Parathyroid adenoma (tissue), 2 donors: ENCODE measurements at regions not wholly inside any gene's neighbourhood (a gene's known extent, or its start where the extent isn't known, plus 50 kb on each side); places are given as distances from the start of the nearest gene placed in this dataset.

ENCODE experiments used
- H2AFZ ChIP-seq: fragments of 300-600 bp; sonication (generic); one replicate; pipeline ENCODE4 v1.7.0; 2017; ENCODE audit warnings: antibody characterized with exemption, mild to moderate bottlenecking
- H3K27ac ChIP-seq: fragments of 300-600 bp; sonication (generic); one replicate; pipeline ENCODE4 v1.7.0; 2017
- H3K27me3 ChIP-seq: fragments of 300-600 bp; sonication (generic); one replicate; pipeline ENCODE4 v1.7.0; 2017; ENCODE audit warnings: low read length; ENCODE audit not compliant: control insufficient read depth, insufficient read depth
- H3K36me3 ChIP-seq: fragments of 300-600 bp; sonication (generic); one replicate; pipeline ENCODE4 v1.7.0; 2017; ENCODE audit warnings: low read length; ENCODE audit not compliant: control insufficient read depth, insufficient read depth
- H3K4me1 ChIP-seq: fragments of 300-600 bp; sonication (generic); one replicate; pipeline ENCODE4 v1.7.0; 2017; ENCODE audit warnings: control low read depth
- H3K4me2 ChIP-seq: fragments of 300-600 bp; sonication (generic); one replicate; pipeline ENCODE4 v1.7.0; 2017; ENCODE audit warnings: low read length
- H3K4me3 ChIP-seq: fragments of 300-600 bp; sonication (generic); one replicate; pipeline ENCODE4 v1.7.0; 2017; ENCODE audit warnings: low read depth, low read length
- H3K79me2 ChIP-seq: fragments of 300-600 bp; sonication (generic); one replicate; pipeline ENCODE4 v1.7.0; 2017; ENCODE audit warnings: control low read depth
- H3K9ac ChIP-seq: fragments of 300-600 bp; sonication (generic); one replicate; pipeline ENCODE4 v1.7.0; 2017; ENCODE audit warnings: mild to moderate bottlenecking
- H3K9me3 ChIP-seq: fragments of 300-600 bp; sonication (generic); one replicate; pipeline ENCODE4 v1.7.0; 2017; ENCODE audit warnings: low read length; ENCODE audit not compliant: control insufficient read depth
- TF ChIP-seq, protein P1 (sequence below): fragments of 300-600 bp; sonication (generic); IDR thresholded peaks from one replicate; pipeline ENCODE4 v1.7.0; 2017; ENCODE audit warnings: antibody characterized with exemption, mild to moderate bottlenecking
- donor health status: primary hyperparathyroidism.

GRCh38 chr12:67757651-67758050 is 109.1 kb downstream of the DYRK2 start:
- Histone ChIP-seq H3K4me1 (no peaks in the 10 kb centered on the region), H3K27ac (no peak overlapping the region), H3K9me3 (no peaks in the 10 kb centered on the region), H3K79me2 (no peaks in the 10 kb centered on the region), H3K9ac (no peak overlapping the region), H2AFZ (no peak overlapping the region), H3K4me3 (no peak overlapping the region), H3K4me2 (no peak overlapping the region), H3K36me3 (no peaks in the 10 kb centered on the region), H3K27me3 (no peaks in the 10 kb centered on the region)
- TF ChIP-seq, protein P1, sequence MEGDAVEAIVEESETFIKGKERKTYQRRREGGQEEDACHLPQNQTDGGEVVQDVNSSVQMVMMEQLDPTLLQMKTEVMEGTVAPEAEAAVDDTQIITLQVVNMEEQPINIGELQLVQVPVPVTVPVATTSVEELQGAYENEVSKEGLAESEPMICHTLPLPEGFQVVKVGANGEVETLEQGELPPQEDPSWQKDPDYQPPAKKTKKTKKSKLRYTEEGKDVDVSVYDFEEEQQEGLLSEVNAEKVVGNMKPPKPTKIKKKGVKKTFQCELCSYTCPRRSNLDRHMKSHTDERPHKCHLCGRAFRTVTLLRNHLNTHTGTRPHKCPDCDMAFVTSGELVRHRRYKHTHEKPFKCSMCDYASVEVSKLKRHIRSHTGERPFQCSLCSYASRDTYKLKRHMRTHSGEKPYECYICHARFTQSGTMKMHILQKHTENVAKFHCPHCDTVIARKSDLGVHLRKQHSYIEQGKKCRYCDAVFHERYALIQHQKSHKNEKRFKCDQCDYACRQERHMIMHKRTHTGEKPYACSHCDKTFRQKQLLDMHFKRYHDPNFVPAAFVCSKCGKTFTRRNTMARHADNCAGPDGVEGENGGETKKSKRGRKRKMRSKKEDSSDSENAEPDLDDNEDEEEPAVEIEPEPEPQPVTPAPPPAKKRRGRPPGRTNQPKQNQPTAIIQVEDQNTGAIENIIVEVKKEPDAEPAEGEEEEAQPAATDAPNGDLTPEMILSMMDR: no peak

- H3K4me2 ChIP-seq: no peak overlapping the region
- no peaks in the 10 kb centered on the region for H3K79me2 ChIP-seq
- H3K9ac ChIP-seq: no peak overlapping the region
- H3K4me3 ChIP-seq: no peak overlapping the region
- no peaks in the 10 kb centered on the region for H3K9me3 ChIP-seq
- H3K36me3 ChIP-seq: no peaks in the 10 kb centered on the region
- TF ChIP-seq, protein P1: no peak
- no peaks in the 10 kb centered on the region for H3K27me3 ChIP-seq
- no peak overlapping the region for H3K27ac ChIP-seq
- no peaks in the 10 kb centered on the region for H3K4me1 ChIP-seq
- no peak overlapping the region for H2AFZ ChIP-seq
Observed at GRCh38 chr12:67758119-67758518, 109.6 kb downstream of the DYRK2 start.

DNA sequence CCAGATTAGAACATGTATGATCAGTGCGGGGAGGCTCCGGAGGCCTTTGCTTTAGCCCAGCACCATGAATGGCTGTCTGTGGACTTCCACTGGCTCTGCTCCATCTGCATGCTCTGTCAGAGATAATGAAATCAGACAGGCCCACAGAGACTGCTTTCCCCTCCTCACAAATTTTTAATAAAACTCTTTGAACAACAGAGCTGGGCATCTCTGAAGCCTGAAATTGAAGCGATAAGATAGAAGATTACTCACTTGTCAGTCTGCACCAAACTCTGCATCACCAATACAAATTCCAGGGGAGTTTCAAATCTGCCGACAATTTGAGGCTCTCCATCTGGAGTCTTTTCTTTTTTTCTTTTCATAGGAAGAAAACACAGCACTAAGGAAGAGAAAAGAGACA is 110.0 kb downstream of the DYRK2 start:
- Histone ChIP-seq H3K27me3 (no peaks in the 10 kb centered on the region), H3K4me3 (no peak overlapping the region), H3K36me3 (no peaks in the 10 kb centered on the region), H3K79me2 (no peaks in the 10 kb centered on the region), H3K27ac (no peak overlapping the region), H3K4me1 (no peaks in the 10 kb centered on the region), H3K4me2 (no peak overlapping the region), H2AFZ (no peak overlapping the region), H3K9me3 (no peaks in the 10 kb centered on the region), H3K9ac (no peak overlapping the region)
- TF ChIP-seq, protein P1: no peak

DNA sequence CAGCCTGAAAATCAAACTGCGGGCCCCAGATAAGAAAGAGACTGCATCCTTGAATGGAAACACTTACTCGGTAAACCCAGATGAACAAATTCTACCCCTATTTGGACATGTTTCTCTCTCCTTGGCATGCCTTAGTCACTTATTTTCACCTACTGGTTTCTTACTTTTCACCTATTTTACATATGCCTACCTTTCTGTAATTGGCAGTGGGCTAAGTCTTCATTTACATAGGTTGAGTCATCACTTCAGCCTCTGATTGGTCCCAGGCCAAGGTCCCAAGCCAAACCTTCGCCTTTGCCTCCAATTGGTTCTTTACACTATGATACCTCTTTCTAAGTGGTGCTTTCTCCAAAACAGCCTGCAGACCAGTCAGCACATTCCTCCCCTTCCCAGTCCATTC is 111.3 kb downstream of the DYRK2 start:
- H3K4me3 ChIP-seq: no peak overlapping the region
- H3K9me3 ChIP-seq: no peaks in the 10 kb centered on the region
- no peak overlapping the region for H2AFZ ChIP-seq
- no peaks in the 10 kb centered on the region for H3K4me1 ChIP-seq
- H3K27ac ChIP-seq: no peak overlapping the region
- TF ChIP-seq, protein P1: no peak
- no peak overlapping the region for H3K4me2 ChIP-seq
- H3K9ac ChIP-seq: no peak overlapping the region
- no peaks in the 10 kb centered on the region for H3K79me2 ChIP-seq
- H3K36me3 ChIP-seq: no peaks in the 10 kb centered on the region
- no peaks in the 10 kb centered on the region for H3K27me3 ChIP-seq

DNA sequence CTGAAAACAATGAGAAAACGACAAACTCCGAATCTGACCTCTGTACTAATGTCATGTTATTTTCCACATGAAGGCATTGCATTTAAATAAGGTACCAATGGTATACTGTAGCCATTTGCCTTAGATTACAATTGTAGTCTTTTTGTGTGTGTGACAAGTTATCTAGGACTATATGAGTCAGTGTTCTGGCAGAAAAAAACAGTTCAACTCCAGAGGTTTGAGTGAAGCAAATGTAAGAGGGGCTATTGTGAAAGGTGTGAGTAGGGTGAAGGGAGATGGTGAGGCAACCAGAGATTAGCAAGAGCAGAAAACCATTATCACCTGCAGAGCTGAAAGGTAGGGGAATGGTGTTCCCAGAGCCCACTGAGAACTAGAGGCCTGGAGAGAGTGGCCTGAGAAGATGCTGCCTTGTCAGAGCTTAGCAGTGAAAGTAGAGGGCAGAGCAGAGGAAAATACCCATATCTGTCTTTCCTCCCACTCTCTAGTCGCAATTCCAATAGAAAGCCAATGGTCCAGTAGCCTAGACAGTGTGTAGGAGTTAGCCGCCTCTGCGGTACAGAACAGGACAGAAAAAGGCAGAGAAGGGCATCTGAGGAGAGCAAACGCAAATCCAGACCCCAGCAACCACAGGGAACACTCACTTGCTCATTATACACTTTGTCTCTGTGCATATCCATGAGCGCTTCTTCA is 112.2 kb downstream of the DYRK2 start:
- H3K27ac ChIP-seq: no peak overlapping the region
- no peaks in the 10 kb centered on the region for H3K79me2 ChIP-seq
- no peak overlapping the region for H2AFZ ChIP-seq
- no peak overlapping the region for H3K4me2 ChIP-seq
- TF ChIP-seq, protein P1: no peak
- H3K4me3 ChIP-seq: no peak overlapping the region
- no peaks in the 10 kb centered on the region for H3K4me1 ChIP-seq
- H3K9me3 ChIP-seq: no peaks in the 10 kb centered on the region
- H3K36me3 ChIP-seq: no peaks in the 10 kb centered on the region
- H3K27me3 ChIP-seq: no peaks in the 10 kb centered on the region
- H3K9ac ChIP-seq: no peak overlapping the region
